Fibroblast of skin of right quadriceps (primary cell): ENCODE measurements at regions not wholly inside any gene's neighbourhood (a gene's known extent, or its start where the extent isn't known, plus 50 kb on each side); places are given as distances from the start of the nearest gene placed in this dataset.

ENCODE experiments used
- DNase-seq: peaks from one replicate; pipeline ENCODE4 v3.0.0-alpha.2; 2013

- DNase-seq = no peak
Observed at GRCh38 chr10:62748386-62748785, 56.1 kb upstream of the ADO start.

GRCh38 chr10:62749093-62749683, 55.3 kb upstream of the ADO start:
- DNase-seq = no peak
